GM23338 (cell line): ENCODE measurements at regions not wholly inside any gene's neighbourhood (a gene's known extent, or its start where the extent isn't known, plus 50 kb on each side); places are given as distances from the start of the nearest gene placed in this dataset.

Source experiments
- ATAC-seq: fragments of 200-7000 bp; cut with Tn5 transposase; 3 replicates; pipeline ENCODE4 v1.9.1; 2020
- DNase-seq: peaks from one replicate; pipeline ENCODE4 v3.0.0-alpha.2; 2015; ENCODE audit warnings: low spot score
- H2AFZ ChIP-seq: fragments of 200-600 bp; sonication (generic); 2 replicates; pipeline ENCODE4 v1.8.0; 2016; ENCODE audit warnings: antibody characterized with exemption, mild to moderate bottlenecking, moderate library complexity
- H3F3A ChIP-seq: fragments of 200-600 bp; sonication (generic); replicated peaks from 2 replicates; pipeline ENCODE4 v1.8.0; 2017; ENCODE audit warnings: antibody characterized with exemption, mixed run types, low read depth
- H3K27ac ChIP-seq: fragments of 200-600 bp; sonication (generic); 2 replicates; pipeline ENCODE4 v1.6.1; 2016; ENCODE audit warnings: low read depth
- H3K27me3 ChIP-seq: fragments of 200-600 bp; sonication (generic); 2 replicates; pipeline ENCODE4 v1.8.0; 2016; ENCODE audit warnings: mild to moderate bottlenecking, mixed run types, moderate library complexity; ENCODE audit not compliant: insufficient read depth
- H3K36me3 ChIP-seq: fragments of 200-600 bp; sonication (generic); 2 replicates; pipeline ENCODE4 v1.8.0; 2016; ENCODE audit warnings: mild to moderate bottlenecking; ENCODE audit not compliant: insufficient read depth
- H3K4me1 ChIP-seq: fragments of 200-600 bp; sonication (generic); 2 replicates; pipeline ENCODE4 v1.8.0; 2016; ENCODE audit warnings: mild to moderate bottlenecking, moderate library complexity; ENCODE audit not compliant: insufficient read depth
- H3K4me2 ChIP-seq: fragments of 200-600 bp; sonication (generic); 2 replicates; pipeline ENCODE4 v1.7.1; 2017; ENCODE audit warnings: mixed run types
- H3K4me3 ChIP-seq: fragments of 200-600 bp; sonication (generic); 2 replicates; pipeline ENCODE4 v1.6.1; 2016; ENCODE audit warnings: mixed run types
- H3K79me2 ChIP-seq: fragments of 200-600 bp; sonication (generic); replicated peaks from 2 replicates; pipeline ENCODE4 v1.8.0; 2017; ENCODE audit warnings: mild to moderate bottlenecking; ENCODE audit not compliant: insufficient read depth
- H3K9me2 ChIP-seq: fragments of 200-600 bp; sonication (generic); 2 replicates; pipeline ENCODE4 v1.8.0; 2017; ENCODE audit not compliant: insufficient read depth
- H4K20me1 ChIP-seq: fragments of 200-600 bp; sonication (generic); replicated peaks from 2 replicates; pipeline ENCODE4 v1.8.0; 2017; ENCODE audit warnings: mild to moderate bottlenecking; ENCODE audit not compliant: insufficient read depth
- H3K27ac Mint-ChIP-seq: 2 replicates; pipeline ENCODE4 v1.8.0; 2020; ENCODE audit warnings: inconsistent platforms, mild to moderate bottlenecking, moderate library complexity, mixed read lengths
- H3K27me3 Mint-ChIP-seq: 3 replicates; pipeline ENCODE4 v1.8.0; 2022; ENCODE audit warnings: low read depth, mild to moderate bottlenecking, moderate library complexity, mixed read lengths, inconsistent platforms; ENCODE audit not compliant: insufficient read depth, poor library complexity
- H3K36me3 Mint-ChIP-seq: 3 replicates; pipeline ENCODE4 v1.8.0; 2021; ENCODE audit warnings: low read depth, mild to moderate bottlenecking, inconsistent platforms, moderate library complexity, mixed read lengths
- H3K4me1 Mint-ChIP-seq: 3 replicates; pipeline ENCODE4 v1.8.0; 2020; ENCODE audit warnings: mild to moderate bottlenecking, inconsistent platforms, mixed read lengths
- H3K4me3 Mint-ChIP-seq: 3 replicates; pipeline ENCODE4 v1.8.0; 2021; ENCODE audit warnings: moderate library complexity, mild to moderate bottlenecking, inconsistent platforms, mixed read lengths
- H3K9me3 Mint-ChIP-seq: 3 replicates; pipeline ENCODE4 v1.8.0; 2020; ENCODE audit warnings: moderate library complexity, mild to moderate bottlenecking, inconsistent platforms, mixed read lengths
- ETS1 ChIP-seq: IDR thresholded peaks from 2 replicates; pipeline ENCODE4 v1.6.1; 2016; ENCODE audit warnings: antibody characterized with exemption
- JUNB ChIP-seq: IDR thresholded peaks from one replicate; pipeline ENCODE4 v1.6.1; 2016; ENCODE audit warnings: antibody characterized with exemption; ENCODE audit not compliant: unreplicated experiment
- REST ChIP-seq: IDR thresholded peaks from one replicate; pipeline ENCODE4 v1.6.1; 2018; ENCODE audit warnings: antibody characterized with exemption; ENCODE audit not compliant: unreplicated experiment
- STAT1 ChIP-seq: IDR thresholded peaks from one replicate; pipeline ENCODE4 v1.6.1; 2016; ENCODE audit warnings: antibody characterized with exemption; ENCODE audit not compliant: unreplicated experiment
- ZNF331 ChIP-seq: fragments of 250-450 bp; sonication (Bioruptor Pico); IDR thresholded peaks from 2 replicates; pipeline ENCODE4 v1.5.0; 2020; ENCODE audit warnings: low read depth, mild to moderate bottlenecking, moderate library complexity
- TF ChIP-seq, protein P1 (sequence below), 2 experiments: fragments of 200-600 bp in 1 of 2; sonication (generic) in 1 of 2; conservative IDR thresholded peaks; 2 replicates each; pipeline versions ENCODE4 v1.5.1 to v1.6.1; 2016 to 2017; ENCODE audit warnings: antibody characterized with exemption in 2 of 2, low read depth in 2 of 2, mild to moderate bottlenecking in 2 of 2, moderate library complexity in 1 of 2

DNA sequence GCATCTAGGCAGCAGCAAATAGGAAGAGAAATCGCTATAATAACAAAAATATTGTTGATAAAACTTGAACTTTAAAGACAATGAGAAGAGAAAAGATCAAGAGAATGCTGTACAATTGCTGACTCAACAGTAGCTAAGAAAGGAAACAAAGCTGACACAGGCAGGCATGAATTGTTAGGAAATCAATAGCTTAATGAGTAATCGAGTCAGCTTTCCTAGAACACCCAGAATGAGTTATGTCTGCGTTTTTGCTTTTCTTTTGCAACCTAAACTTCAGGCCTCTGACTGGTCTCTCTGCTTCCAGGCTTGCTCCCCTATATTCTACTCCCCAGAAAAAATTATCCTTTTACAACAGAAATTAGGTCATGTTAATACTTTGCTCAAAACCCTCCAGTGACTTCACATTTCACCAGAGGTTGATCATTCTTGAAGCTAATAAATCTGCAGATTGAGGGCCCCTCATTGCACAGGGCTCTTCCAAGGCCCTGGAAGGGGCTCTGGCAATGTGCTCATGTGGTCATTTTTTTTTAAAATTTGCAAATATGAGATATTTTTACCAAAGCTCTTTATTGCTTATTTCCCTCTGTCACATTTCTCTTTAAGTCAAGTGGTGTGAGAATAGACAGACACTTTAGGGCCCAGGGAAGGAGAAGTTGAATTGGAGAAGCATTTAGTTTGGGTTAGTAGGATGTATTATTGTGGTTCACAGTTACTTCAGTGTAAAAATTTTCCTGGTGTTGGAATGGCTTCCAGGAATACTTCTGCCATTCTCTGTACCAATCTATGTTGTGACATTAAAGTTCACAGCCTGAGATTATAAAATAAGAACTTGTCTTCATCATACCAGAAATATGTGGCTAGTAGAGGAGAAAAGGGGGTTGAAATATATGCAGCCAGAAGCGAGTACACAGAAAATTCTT, 116.3 kb downstream of the TMCO5A start (continued):
- TF ChIP-seq REST (no peak), ETS1 (no peak), JUNB (no peak), ZNF331 (CRISPR knock-in tag) (no peak)
- TF ChIP-seq, protein P1, sequence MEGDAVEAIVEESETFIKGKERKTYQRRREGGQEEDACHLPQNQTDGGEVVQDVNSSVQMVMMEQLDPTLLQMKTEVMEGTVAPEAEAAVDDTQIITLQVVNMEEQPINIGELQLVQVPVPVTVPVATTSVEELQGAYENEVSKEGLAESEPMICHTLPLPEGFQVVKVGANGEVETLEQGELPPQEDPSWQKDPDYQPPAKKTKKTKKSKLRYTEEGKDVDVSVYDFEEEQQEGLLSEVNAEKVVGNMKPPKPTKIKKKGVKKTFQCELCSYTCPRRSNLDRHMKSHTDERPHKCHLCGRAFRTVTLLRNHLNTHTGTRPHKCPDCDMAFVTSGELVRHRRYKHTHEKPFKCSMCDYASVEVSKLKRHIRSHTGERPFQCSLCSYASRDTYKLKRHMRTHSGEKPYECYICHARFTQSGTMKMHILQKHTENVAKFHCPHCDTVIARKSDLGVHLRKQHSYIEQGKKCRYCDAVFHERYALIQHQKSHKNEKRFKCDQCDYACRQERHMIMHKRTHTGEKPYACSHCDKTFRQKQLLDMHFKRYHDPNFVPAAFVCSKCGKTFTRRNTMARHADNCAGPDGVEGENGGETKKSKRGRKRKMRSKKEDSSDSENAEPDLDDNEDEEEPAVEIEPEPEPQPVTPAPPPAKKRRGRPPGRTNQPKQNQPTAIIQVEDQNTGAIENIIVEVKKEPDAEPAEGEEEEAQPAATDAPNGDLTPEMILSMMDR (conservative IDR thresholded peaks at IDR 0.05; ENCODE audit: low read depth in 2 of 2), result no peak

DNA sequence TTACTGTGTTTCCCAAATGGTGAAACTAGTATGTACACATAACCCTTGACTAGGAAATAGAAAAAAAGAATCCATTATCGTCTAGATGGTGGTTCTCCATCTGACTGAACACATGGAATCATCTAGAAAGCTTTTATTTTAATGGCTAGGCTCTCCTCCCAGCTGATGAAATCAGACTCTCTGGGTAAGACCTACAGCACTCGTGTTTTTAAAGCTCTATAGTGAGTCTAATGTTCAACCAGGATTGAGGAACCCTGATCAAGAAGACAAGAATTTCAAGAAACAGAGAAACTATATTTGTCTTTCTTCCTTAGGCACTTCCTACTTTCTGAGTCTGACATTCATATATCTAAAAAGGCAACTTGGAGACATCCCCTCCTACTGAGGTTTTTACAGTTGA, 118.8 kb downstream of the TMCO5A start:
- Histone ChIP-seq H4K20me1 (no peaks in the 10 kb centered on the region), H3K36me3 (no peaks in the 10 kb centered on the region), H3F3A (no peaks in the 10 kb centered on the region), H3K4me3 (no peak overlapping the region), H2AFZ (no peak overlapping the region), H3K4me1 (peaks cover 9% of the 10 kb centered on the region), H3K27me3 (no peaks in the 10 kb centered on the region), H3K4me2 (no peak overlapping the region), H3K79me2 (no peaks in the 10 kb centered on the region), H3K27ac (no peak overlapping the region), H3K9me2 (no peaks in the 10 kb centered on the region)
- ATAC-seq (no peak), DNase-seq (no peak)
- Mint-ChIP-seq H3K27ac (no peak overlapping the region), H3K27me3 (no peaks in the 10 kb centered on the region), H3K36me3 (no peaks in the 10 kb centered on the region), H3K4me3 (no peak overlapping the region), H3K4me1 (peaks cover 10% of the 10 kb centered on the region), H3K9me3 (no peaks in the 10 kb centered on the region)
- TF ChIP-seq REST (no peak), ETS1 (no peak), STAT1 (no peak)
